MM.1S (cell line): ENCODE measurements at regions not wholly inside any gene's neighbourhood (a gene's known extent, or its start where the extent isn't known, plus 50 kb on each side); places are given as distances from the start of the nearest gene placed in this dataset.

Experiments
- DNase-seq: peaks from one replicate; pipeline ENCODE4 v3.0.0-alpha.2; 2015
- H2AFZ ChIP-seq: fragments of 300-600 bp; sonication (generic); 2 replicates; pipeline ENCODE4 v1.6.0; 2016; ENCODE audit warnings: antibody characterized with exemption, low read length
- H3F3A ChIP-seq: fragments of 300-600 bp; sonication (generic); 2 replicates; pipeline ENCODE4 v1.6.1; 2016; ENCODE audit warnings: mild to moderate bottlenecking, antibody characterized with exemption, low read length, moderate library complexity, mixed read lengths; ENCODE audit not compliant: insufficient read depth
- H3K27ac ChIP-seq: fragments of 300-600 bp; sonication (generic); 2 replicates; pipeline ENCODE4 v1.5.1; 2016; ENCODE audit warnings: mild to moderate bottlenecking, low read length
- H3K27me3 ChIP-seq: fragments of 300-600 bp; sonication (generic); replicated peaks from 2 replicates; pipeline ENCODE4 v1.6.0; 2016; ENCODE audit warnings: low read length; ENCODE audit not compliant: insufficient read depth
- H3K36me3 ChIP-seq: fragments of 300-600 bp; sonication (generic); replicated peaks from 2 replicates; pipeline ENCODE4 v1.6.1; 2016; ENCODE audit warnings: mild to moderate bottlenecking, low read length, mixed read lengths; ENCODE audit not compliant: insufficient read depth
- H3K4me1 ChIP-seq: fragments of 300-600 bp; sonication (generic); 2 replicates; pipeline ENCODE4 v1.6.1; 2016; ENCODE audit warnings: low read length, mixed read lengths
- H3K4me2 ChIP-seq: fragments of 300-600 bp; sonication (generic); 2 replicates; pipeline ENCODE4 v1.6.0; 2016; ENCODE audit warnings: low read depth, low read length
- H3K4me3 ChIP-seq: fragments of 300-600 bp; sonication (generic); 2 replicates; pipeline ENCODE4 v1.5.1; 2016; ENCODE audit warnings: low read length, mixed read lengths
- H3K79me2 ChIP-seq: fragments of 300-600 bp; sonication (generic); 2 replicates; pipeline ENCODE4 v1.6.1; 2016; ENCODE audit warnings: mixed run types, low read length, mixed read lengths
- H3K9ac ChIP-seq: fragments of 300-600 bp; sonication (generic); 2 replicates; pipeline ENCODE4 v1.6.1; 2016; ENCODE audit warnings: low read length, mixed read lengths
- H3K9me2 ChIP-seq: fragments of 300-600 bp; sonication (generic); replicated peaks from 2 replicates; pipeline ENCODE4 v1.6.1; 2016; ENCODE audit warnings: mild to moderate bottlenecking, low read length, mixed read lengths; ENCODE audit not compliant: insufficient read depth
- H3K9me3 ChIP-seq: fragments of 300-600 bp; sonication (generic); replicated peaks from 2 replicates; pipeline ENCODE4 v1.6.1; 2016; ENCODE audit warnings: mild to moderate bottlenecking, low read length, mixed read lengths; ENCODE audit not compliant: insufficient read depth
- H4K20me1 ChIP-seq: fragments of 300-600 bp; sonication (generic); 2 replicates; pipeline ENCODE4 v1.6.1; 2016; ENCODE audit warnings: mild to moderate bottlenecking, low read length, moderate library complexity, mixed read lengths; ENCODE audit not compliant: insufficient read depth
- CTCF ChIP-seq: fragments of 300-600 bp; sonication (generic); IDR thresholded peaks from 2 replicates; pipeline ENCODE4 v1.5.1; 2016; ENCODE audit warnings: antibody characterized with exemption, low read length, mixed read lengths
- EZH2 ChIP-seq: fragments of 300-600 bp; sonication (generic); optimal IDR thresholded peaks from 2 replicates; pipeline ENCODE3; 2017; ENCODE audit warnings: low read depth, mild to moderate bottlenecking, antibody characterized with exemption, low read length, mixed read lengths
- EZH2phosphoT487 ChIP-seq: fragments of 300-600 bp; sonication (generic); IDR thresholded peaks from 2 replicates; pipeline ENCODE4 v1.6.1; 2018; ENCODE audit warnings: antibody characterized with exemption, low read length

DNA sequence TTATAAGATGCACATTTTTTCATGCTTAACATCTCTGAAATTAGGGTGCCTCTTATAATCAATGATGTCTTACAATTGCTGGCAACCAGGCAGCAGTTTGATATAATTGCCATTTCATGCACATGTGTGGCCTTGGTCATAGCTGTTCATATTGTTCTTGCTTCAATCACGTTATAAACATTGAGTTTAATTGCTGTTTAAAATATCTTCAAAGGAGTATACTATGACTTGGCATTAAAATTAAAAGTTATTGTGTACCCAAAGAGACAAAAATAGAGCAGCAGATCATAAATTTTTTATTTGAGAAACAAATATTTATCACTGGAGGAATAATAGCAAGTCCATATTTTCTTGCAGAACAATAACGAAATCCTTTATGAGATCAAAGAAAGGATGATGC lies 325.5 kb downstream of the LMX1A start:
- no peak overlapping the region for H3K4me3 ChIP-seq
- DNase-seq, result no peak
- H3K9ac ChIP-seq, result no peak overlapping the region
- no peaks in the 10 kb centered on the region for H4K20me1 ChIP-seq
- H3K36me3 ChIP-seq, result no peaks in the 10 kb centered on the region
- H3K79me2 ChIP-seq, result no peaks in the 10 kb centered on the region
- H3K9me2 ChIP-seq, result no peaks in the 10 kb centered on the region
- H3K4me2 ChIP-seq, result no peak overlapping the region
- H2AFZ ChIP-seq, result no peak overlapping the region
- H3F3A ChIP-seq, result no peaks in the 10 kb centered on the region
- no peaks in the 10 kb centered on the region for H3K27me3 ChIP-seq
- no peak for TF ChIP-seq EZH2
- no peak for TF ChIP-seq EZH2phosphoT487
- TF ChIP-seq CTCF, result no peak
- no peaks in the 10 kb centered on the region for H3K9me3 ChIP-seq
- H3K4me1 ChIP-seq, result no peaks in the 10 kb centered on the region
- H3K27ac ChIP-seq, result no peak overlapping the region

DNA sequence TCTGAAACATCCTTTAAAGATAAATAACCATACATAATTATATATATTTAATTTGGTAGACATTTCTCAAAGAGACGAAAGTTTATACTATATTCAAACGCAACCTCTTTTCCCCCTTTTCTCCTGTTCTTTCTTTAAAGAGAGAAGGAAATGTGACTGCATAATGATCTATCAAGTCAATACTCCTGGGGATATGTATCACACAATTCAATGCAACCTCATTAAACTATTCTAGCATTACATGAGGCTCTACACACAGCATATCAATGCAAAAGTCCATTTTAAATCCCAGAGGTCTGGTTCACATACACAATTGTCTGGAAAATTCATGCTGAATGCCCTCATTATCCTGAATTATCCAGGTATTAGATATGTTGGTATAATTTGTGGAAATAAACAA lies 330.7 kb downstream of the LMX1A start:
- no peaks in the 10 kb centered on the region for H3K27me3 ChIP-seq
- no peaks in the 10 kb centered on the region for H3K9me2 ChIP-seq
- H3K4me2 ChIP-seq, result no peak overlapping the region
- no peak overlapping the region for H3K27ac ChIP-seq
- no peak overlapping the region for H3K9ac ChIP-seq
- no peak for TF ChIP-seq CTCF
- TF ChIP-seq EZH2, result no peak
- TF ChIP-seq EZH2phosphoT487, result no peak
- H3K9me3 ChIP-seq, result no peaks in the 10 kb centered on the region
- no peak overlapping the region for H2AFZ ChIP-seq
- no peaks in the 10 kb centered on the region for H4K20me1 ChIP-seq
- no peaks in the 10 kb centered on the region for H3K4me1 ChIP-seq
- H3F3A ChIP-seq, result no peaks in the 10 kb centered on the region
- no peaks in the 10 kb centered on the region for H3K36me3 ChIP-seq
- no peaks in the 10 kb centered on the region for H3K79me2 ChIP-seq
- no peak overlapping the region for H3K4me3 ChIP-seq
- no peak for DNase-seq

GRCh38 chr1:165014753-165015152 lies 341.8 kb downstream of the LMX1A start:
- Histone ChIP-seq H3K4me2 (no peak overlapping the region), H3K9me2 (no peaks in the 10 kb centered on the region), H3K9me3 (no peaks in the 10 kb centered on the region), H3K27ac (no peak overlapping the region), H3K36me3 (no peaks in the 10 kb centered on the region), H3F3A (no peaks in the 10 kb centered on the region), H3K79me2 (no peaks in the 10 kb centered on the region), H3K9ac (no peak overlapping the region), H4K20me1 (no peaks in the 10 kb centered on the region), H3K4me1 (no peaks in the 10 kb centered on the region), H2AFZ (no peak overlapping the region), H3K4me3 (no peak overlapping the region), H3K27me3 (no peaks in the 10 kb centered on the region)
- no peak for DNase-seq
- TF ChIP-seq EZH2 (no peak), CTCF (no peak), EZH2phosphoT487 (no peak)
